GM12873 (cell line): ENCODE measurements at regions not wholly inside any gene's neighbourhood (a gene's known extent, or its start where the extent isn't known, plus 50 kb on each side); places are given as distances from the start of the nearest gene placed in this dataset.

ENCODE experiments used
- TF ChIP-seq, protein P1 (sequence below): IDR thresholded peaks from 2 replicates; pipeline ENCODE4 v1.5.1; 2012; ENCODE audit warnings: low read depth, mild to moderate bottlenecking, moderate library complexity, low read length, control low read depth; ENCODE audit not compliant: insufficient read depth; ENCODE audit errors: missing control alignments

DNA sequence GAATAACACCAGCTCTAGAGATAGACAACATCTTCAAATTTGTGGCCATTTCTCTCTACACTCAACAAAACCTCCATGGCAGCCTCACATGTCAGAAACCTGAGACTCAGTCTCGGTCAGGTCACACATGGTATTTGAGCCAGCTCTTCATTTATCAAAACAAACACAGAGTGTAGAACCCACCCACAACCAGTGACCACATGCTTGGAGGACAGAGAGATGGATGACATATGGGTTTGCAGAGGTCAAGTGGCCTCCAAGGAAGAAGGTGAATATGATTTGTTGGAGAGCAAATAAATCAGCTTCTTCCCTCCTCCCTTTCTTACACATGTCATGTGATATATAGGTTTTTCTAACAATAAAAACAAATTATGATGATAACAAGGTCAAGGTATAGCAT is 278.1 kb upstream of the LRTM1 start:
- TF ChIP-seq, protein P1, sequence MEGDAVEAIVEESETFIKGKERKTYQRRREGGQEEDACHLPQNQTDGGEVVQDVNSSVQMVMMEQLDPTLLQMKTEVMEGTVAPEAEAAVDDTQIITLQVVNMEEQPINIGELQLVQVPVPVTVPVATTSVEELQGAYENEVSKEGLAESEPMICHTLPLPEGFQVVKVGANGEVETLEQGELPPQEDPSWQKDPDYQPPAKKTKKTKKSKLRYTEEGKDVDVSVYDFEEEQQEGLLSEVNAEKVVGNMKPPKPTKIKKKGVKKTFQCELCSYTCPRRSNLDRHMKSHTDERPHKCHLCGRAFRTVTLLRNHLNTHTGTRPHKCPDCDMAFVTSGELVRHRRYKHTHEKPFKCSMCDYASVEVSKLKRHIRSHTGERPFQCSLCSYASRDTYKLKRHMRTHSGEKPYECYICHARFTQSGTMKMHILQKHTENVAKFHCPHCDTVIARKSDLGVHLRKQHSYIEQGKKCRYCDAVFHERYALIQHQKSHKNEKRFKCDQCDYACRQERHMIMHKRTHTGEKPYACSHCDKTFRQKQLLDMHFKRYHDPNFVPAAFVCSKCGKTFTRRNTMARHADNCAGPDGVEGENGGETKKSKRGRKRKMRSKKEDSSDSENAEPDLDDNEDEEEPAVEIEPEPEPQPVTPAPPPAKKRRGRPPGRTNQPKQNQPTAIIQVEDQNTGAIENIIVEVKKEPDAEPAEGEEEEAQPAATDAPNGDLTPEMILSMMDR: no peak

DNA sequence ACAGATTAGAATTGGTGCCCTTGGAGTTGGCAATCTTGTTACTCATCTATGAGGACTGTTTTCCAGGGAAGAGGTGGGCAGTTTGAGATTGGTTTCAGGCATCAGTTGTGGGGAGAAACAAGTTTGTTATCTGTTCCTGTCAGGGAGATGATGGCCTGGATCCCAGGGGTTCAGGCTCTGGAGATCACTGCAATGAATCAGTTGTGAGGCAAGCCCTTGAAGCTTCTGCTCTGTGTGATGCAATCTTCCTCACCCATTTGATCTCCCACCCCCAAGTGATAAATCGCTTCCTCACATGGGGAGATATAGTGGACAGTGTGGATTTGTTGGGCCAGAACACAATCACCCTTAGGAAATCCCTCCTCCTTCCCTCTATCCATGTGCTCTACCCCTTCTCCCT is 276.6 kb upstream of the LRTM1 start:
- TF ChIP-seq, protein P1: no peak

DNA sequence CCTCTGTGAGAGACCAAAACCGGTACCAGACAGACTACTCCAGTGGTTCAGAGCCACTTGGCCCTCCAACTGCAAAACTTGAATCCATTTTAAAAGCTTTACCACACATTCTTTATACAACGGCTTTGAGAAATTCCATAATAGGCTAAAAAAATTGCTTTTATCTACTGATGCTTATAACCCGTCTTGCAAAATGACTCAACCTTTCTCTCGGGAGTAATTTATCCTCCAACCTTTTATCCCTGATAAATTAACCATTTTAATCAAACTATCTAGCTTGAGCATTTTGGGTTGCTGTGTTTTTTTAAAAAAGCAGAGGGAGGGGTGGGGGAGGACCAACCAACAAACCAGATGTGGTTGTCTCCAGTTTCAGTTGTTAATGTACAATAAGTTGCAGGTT is 275.7 kb upstream of the LRTM1 start:
- TF ChIP-seq, protein P1: no peak

DNA sequence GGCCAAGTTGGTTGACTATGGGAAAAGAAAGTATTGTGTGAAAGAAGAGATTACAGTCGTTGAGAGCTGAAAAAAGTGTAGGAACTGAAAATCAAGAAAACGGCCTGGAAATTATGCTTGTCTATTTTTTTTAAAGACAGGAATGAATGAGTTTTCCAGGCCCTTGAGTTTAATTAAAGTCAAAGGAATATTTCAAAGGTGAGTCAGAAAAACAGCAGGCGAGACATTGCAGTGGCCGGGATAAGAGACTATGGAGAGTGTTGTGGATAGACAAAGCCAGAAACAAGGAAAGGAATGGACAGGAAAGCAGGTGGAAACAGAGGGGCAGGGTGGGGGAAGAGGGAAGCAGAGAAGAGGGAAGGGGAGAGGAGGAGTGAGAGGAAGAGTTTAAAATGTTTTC is 275.1 kb upstream of the LRTM1 start:
- TF ChIP-seq, protein P1: no peak

- TF ChIP-seq, protein P1: no peak
These were observed 274.5 kb upstream of the LRTM1 start for GRCh38 chr3:55202326-55202725.

GRCh38 chr3:55201779-55202178 is 273.9 kb upstream of the LRTM1 start:
- TF ChIP-seq, protein P1: no peak

GRCh38 chr3:55200906-55201305 is 273.0 kb upstream of the LRTM1 start:
- TF ChIP-seq, protein P1: no peak

- TF ChIP-seq, protein P1: no peak
These were observed 270.7 kb upstream of the LRTM1 start for GRCh38 chr3:55198554-55198953.
